Breast epithelium (tissue), 4 donors: ENCODE measurements at regions not wholly inside any gene's neighbourhood (a gene's known extent, or its start where the extent isn't known, plus 50 kb on each side); places are given as distances from the start of the nearest gene placed in this dataset.

Experiments used
- DNase-seq, 2 donors: peaks; one replicate each; pipeline ENCODE4 v3.0.0-alpha.2; 2019; ENCODE audit warnings: low spot score in 2 of 2
- H3K27ac ChIP-seq, 2 donors: fragments of 200-600 bp; sonication (generic) in 1 of 2; one replicate each; pipeline ENCODE4 v1.5.1; 2016 to 2019; ENCODE audit warnings: mild to moderate bottlenecking in 1 of 2
- H3K27me3 ChIP-seq, 2 donors: fragments of 200-600 bp; sonication (generic) in 1 of 2; one replicate each; pipeline versions ENCODE4 v1.5.1 to v1.6.0; 2017 to 2019; ENCODE audit warnings: control low read depth in 1 of 2, mild to moderate bottlenecking in 1 of 2
- H3K36me3 ChIP-seq: fragments of 200-600 bp; one replicate; pipeline ENCODE4 v1.5.1; 2019
- H3K4me1 ChIP-seq, 2 donors: fragments of 200-600 bp; sonication (generic); one replicate each; pipeline ENCODE4 v1.5.1; 2016 to 2019; ENCODE audit warnings: control low read depth in 1 of 2
- H3K4me3 ChIP-seq, 3 donors: fragments of 200-600 bp; sonication (generic); 1 replicate in 2 of 3; 2 replicates in 1 of 3; pipeline ENCODE4 v1.5.1; 2016 to 2019; ENCODE audit warnings: mild to moderate bottlenecking in 3 of 3, moderate library complexity in 2 of 3
- H3K9me3 ChIP-seq, 2 donors: fragments of 200-600 bp; sonication (generic) in 1 of 2; one replicate each; pipeline ENCODE4 v1.5.1; 2016 to 2019; ENCODE audit warnings: control low read depth in 1 of 2
- POLR2A ChIP-seq: fragments of 450-650 bp; IDR thresholded peaks from one replicate; pipeline ENCODE4 v1.6.1; 2016; ENCODE audit warnings: antibody characterized with exemption, mild to moderate bottlenecking, moderate library complexity
- POLR2AphosphoS5 ChIP-seq, 3 donors: sonication (generic); formaldehyde crosslinking; IDR thresholded peaks; one replicate each; pipeline ENCODE4 v1.6.1; 2017; ENCODE audit warnings: antibody characterized with exemption in 3 of 3
- intact Hi-C: fragments of 100-400 bp; cut with DNase I; formaldehyde crosslinking; loops from one replicate; pipeline ENCODE4 v1.15.1; 2023; ENCODE audit warnings: low total_unique reads
- TF ChIP-seq, protein P1 (sequence below), 3 donors: fragments of 450-650 bp; IDR thresholded peaks; one replicate each; pipeline ENCODE4 v1.5.1; 2016 to 2017; ENCODE audit warnings: antibody characterized with exemption in 3 of 3, mild to moderate bottlenecking in 3 of 3, moderate library complexity in 3 of 3

DNA sequence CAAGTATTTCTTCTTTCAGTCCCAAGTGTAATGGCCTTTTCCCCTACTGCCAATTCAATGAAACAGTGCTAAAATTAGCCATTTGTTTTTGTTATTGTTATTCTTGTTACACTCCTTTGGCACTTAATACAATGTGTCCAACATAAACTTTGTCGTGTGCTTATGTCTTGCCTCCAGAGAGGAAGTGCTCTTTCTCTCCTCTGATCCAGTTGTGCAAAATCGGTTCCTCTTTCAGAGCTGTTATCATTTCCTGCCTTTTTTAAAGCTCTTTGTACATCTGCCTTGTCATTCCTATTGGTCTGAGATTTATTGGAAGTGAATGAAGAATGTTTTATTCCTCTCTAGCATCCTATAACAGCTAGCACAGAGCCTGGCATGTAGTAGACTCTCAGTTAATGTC, 623.2 kb upstream of the ID2 start:
- Histone ChIP-seq H3K27ac (no peak overlapping the region), H3K4me3 (no peak overlapping the region), H3K9me3 (no peaks in the 10 kb centered on the region), H3K36me3 (no peaks in the 10 kb centered on the region), H3K4me1 (no peaks in the 10 kb centered on the region), H3K27me3 (no peaks in the 10 kb centered on the region)
- DNase-seq, result no peak
- intact Hi-C loops, result no loop called here
- TF ChIP-seq, protein P1, sequence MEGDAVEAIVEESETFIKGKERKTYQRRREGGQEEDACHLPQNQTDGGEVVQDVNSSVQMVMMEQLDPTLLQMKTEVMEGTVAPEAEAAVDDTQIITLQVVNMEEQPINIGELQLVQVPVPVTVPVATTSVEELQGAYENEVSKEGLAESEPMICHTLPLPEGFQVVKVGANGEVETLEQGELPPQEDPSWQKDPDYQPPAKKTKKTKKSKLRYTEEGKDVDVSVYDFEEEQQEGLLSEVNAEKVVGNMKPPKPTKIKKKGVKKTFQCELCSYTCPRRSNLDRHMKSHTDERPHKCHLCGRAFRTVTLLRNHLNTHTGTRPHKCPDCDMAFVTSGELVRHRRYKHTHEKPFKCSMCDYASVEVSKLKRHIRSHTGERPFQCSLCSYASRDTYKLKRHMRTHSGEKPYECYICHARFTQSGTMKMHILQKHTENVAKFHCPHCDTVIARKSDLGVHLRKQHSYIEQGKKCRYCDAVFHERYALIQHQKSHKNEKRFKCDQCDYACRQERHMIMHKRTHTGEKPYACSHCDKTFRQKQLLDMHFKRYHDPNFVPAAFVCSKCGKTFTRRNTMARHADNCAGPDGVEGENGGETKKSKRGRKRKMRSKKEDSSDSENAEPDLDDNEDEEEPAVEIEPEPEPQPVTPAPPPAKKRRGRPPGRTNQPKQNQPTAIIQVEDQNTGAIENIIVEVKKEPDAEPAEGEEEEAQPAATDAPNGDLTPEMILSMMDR (IDR thresholded peaks at IDR 0.05), result no peak
- TF ChIP-seq POLR2A, result no peak
- no peak for TF ChIP-seq POLR2AphosphoS5 (IDR thresholded peaks at IDR 0.05)

DNA sequence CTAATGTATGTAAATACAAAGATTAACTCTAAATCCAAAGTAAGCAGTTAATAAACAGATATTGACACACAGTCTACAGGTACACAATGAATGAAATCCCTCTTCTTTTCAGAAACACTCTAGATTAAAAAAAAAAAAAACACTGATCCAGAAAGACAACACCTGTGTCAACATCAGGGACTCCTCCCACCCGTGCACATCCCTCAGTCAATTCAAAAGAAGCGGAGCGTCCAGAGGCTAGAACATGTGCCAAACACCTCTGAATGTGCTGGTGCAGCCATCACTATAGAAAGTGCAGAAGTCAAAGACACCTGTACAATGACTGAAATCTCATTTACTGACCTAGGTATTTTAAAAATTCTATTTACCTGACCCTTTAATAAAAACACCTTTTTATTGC, 622.6 kb upstream of the ID2 start:
- Histone ChIP-seq H3K27me3 (no peaks in the 10 kb centered on the region), H3K36me3 (no peaks in the 10 kb centered on the region), H3K9me3 (no peaks in the 10 kb centered on the region), H3K4me3 (no peak overlapping the region), H3K4me1 (no peaks in the 10 kb centered on the region), H3K27ac (no peak overlapping the region)
- TF ChIP-seq, protein P1 (IDR thresholded peaks at IDR 0.05), result no peak
- TF ChIP-seq POLR2A, result no peak
- no peak for TF ChIP-seq POLR2AphosphoS5 (IDR thresholded peaks at IDR 0.05)
- intact Hi-C loops, result no loop called here
- no peak for DNase-seq

DNA sequence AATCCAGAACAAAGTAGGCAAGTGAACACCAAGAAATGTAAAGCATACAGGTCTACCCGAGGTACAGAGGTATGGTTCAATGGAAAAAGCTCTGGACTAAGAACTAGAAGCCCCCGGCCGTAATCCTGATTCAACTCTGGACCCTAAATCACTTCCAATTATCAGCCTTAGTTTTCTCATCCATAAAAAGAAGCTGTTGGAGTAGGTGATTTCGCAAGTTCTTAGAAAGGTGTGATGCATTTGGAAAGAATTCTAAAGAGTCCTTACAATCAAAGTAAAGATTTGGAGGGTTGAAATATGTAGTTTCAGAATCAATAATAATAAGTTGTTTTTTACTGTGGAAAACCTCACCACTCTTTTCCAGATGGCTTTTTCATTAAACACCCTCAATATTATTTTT, 622.1 kb upstream of the ID2 start:
- TF ChIP-seq POLR2A, result no peak
- no peaks in the 10 kb centered on the region for H3K36me3 ChIP-seq
- H3K27me3 ChIP-seq, result no peaks in the 10 kb centered on the region
- intact Hi-C loops, result no loop called here
- H3K4me1 ChIP-seq, result no peaks in the 10 kb centered on the region
- no peak for DNase-seq
- H3K4me3 ChIP-seq, result no peak overlapping the region
- no peak overlapping the region for H3K27ac ChIP-seq
- H3K9me3 ChIP-seq, result no peaks in the 10 kb centered on the region

DNA sequence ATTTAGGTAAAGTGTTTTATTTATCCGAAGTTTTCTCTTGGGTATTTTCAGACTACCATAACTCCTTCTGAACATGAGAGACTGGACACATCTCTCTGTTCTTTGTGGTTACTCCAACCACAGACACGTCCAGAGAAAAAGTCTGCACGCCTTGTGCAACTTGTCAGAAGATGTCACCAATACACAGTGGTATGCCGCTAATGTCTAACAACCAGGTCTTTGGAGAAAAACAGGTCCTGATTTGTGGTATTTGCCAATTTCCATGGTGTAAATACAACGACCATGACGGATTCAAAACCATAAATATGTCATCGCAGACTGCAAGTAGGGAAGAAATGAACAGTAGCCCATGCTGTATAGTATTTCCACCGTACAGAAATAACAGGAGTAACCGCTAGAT, 620.6 kb upstream of the ID2 start:
- no peaks in the 10 kb centered on the region for H3K9me3 ChIP-seq
- TF ChIP-seq, protein P1 (IDR thresholded peaks at IDR 0.05), result no peak
- TF ChIP-seq POLR2A (no peak), POLR2AphosphoS5 (IDR thresholded peaks at IDR 0.05) (no peak)
- no peak overlapping the region for H3K27ac ChIP-seq
- no peaks in the 10 kb centered on the region for H3K4me1 ChIP-seq
- intact Hi-C loops, result no loop called here
- no peaks in the 10 kb centered on the region for H3K36me3 ChIP-seq
- no peak for DNase-seq
- no peaks in the 10 kb centered on the region for H3K27me3 ChIP-seq
- no peak overlapping the region for H3K4me3 ChIP-seq

DNA sequence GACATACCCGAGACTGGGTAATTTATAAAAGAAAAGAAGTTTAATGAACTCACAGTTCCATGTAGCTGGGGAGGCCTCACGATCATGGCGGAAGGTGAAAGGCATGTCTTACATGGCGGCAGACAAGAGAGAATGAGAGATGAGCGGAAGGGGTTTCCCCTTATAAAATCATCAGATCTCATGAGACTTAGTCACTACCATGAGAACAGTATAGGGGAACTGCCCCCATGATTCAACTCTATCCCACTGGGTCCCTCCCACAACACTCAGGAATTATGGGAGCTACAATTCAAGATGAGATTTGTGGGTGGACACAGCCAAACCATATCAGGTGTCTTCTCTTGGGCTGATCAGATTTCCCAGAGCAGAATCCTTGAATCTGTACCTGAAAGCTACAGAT, 617.3 kb upstream of the ID2 start:
- no peak overlapping the region for H3K27ac ChIP-seq
- no peak overlapping the region for H3K4me3 ChIP-seq
- H3K9me3 ChIP-seq, result no peaks in the 10 kb centered on the region
- intact Hi-C loops, result no loop called here
- H3K36me3 ChIP-seq, result no peaks in the 10 kb centered on the region
- TF ChIP-seq, protein P1 (IDR thresholded peaks at IDR 0.05), result no peak
- TF ChIP-seq POLR2A (no peak), POLR2AphosphoS5 (IDR thresholded peaks at IDR 0.05) (no peak)
- no peaks in the 10 kb centered on the region for H3K4me1 ChIP-seq
- no peak for DNase-seq
- no peaks in the 10 kb centered on the region for H3K27me3 ChIP-seq

DNA sequence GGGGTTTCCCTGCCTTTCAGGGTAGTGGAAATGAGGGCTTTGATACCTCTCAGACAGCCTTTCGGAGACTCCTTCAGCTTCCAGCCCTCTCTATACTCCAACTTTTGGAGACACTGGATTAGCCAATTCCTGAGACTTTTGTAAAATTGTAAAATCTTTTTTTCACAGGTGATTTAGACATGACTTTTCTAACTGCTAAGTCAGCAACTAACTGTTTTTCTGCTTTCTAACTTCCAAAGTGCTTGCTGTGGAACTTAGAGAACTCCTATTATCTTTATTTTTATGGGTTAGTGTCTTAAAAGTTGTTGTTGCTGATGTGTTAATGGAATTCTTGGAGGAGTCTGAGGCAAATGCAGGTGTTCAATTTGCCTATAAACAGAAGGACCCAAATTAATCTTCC, 616.7 kb upstream of the ID2 start:
- no peaks in the 10 kb centered on the region for H3K4me1 ChIP-seq
- TF ChIP-seq, protein P1 (IDR thresholded peaks at IDR 0.05), result no peak
- no peak for TF ChIP-seq POLR2AphosphoS5 (IDR thresholded peaks at IDR 0.05)
- TF ChIP-seq POLR2A, result no peak
- H3K27ac ChIP-seq, result no peak overlapping the region
- intact Hi-C loops, result no loop called here
- no peaks in the 10 kb centered on the region for H3K27me3 ChIP-seq
- no peaks in the 10 kb centered on the region for H3K9me3 ChIP-seq
- H3K4me3 ChIP-seq, result no peak overlapping the region
- no peak for DNase-seq
- H3K36me3 ChIP-seq, result no peaks in the 10 kb centered on the region
